Naive thymus-derived CD4-positive, alpha-beta T cell (primary cell): ENCODE measurements at regions not wholly inside any gene's neighbourhood (a gene's known extent, or its start where the extent isn't known, plus 50 kb on each side); places are given as distances from the start of the nearest gene placed in this dataset.

ENCODE experiments used
- ATAC-seq: fragments of 150-1000 bp; cut with Tn5 transposase; 2 replicates; pipeline ENCODE4 v1.10.0; 2021; ENCODE audit warnings: mild to moderate bottlenecking, moderate library complexity
- CTCF ChIA-PET: fragments of 350-600 bp; sonication (Branson Sonifier 250); formaldehyde crosslinking; loops from one replicate; lab custom pipeline; 2021; ENCODE audit warnings: antibody characterized with exemption; lab: Charles Lee
- POLR2A ChIA-PET: fragments of 350-600 bp; sonication (Branson Sonifier 250); formaldehyde crosslinking; loops from one replicate; lab custom pipeline; 2021; ENCODE audit warnings: antibody characterized with exemption, inconsistent platforms; lab: Charles Lee
- DNase-seq, 9 donors: peaks; one replicate each; pipeline versions ENCODE4 v3.0.0 to v3.0.0-alpha.2; 2020 to 2022; ENCODE audit warnings: mixed read lengths in 1 of 9
- H3K27ac ChIP-seq: one replicate; pipeline ENCODE4 v1.7.0; 2013; ENCODE audit warnings: mild to moderate bottlenecking, low read depth, low read length, moderate library complexity
- H3K27me3 ChIP-seq, 2 donors: one replicate each; pipeline ENCODE4 v1.7.0; 2013; ENCODE audit warnings: low read length in 2 of 2, mild to moderate bottlenecking in 2 of 2, moderate library complexity in 2 of 2; ENCODE audit not compliant: control insufficient read depth in 2 of 2, insufficient read depth in 2 of 2
- H3K36me3 ChIP-seq, 3 experiments: 1 replicate in 2 of 3; 2 replicates in 1 of 3; pipeline ENCODE4 v1.7.0; 2013; ENCODE audit warnings: low read length in 3 of 3, mild to moderate bottlenecking in 3 of 3, moderate library complexity in 1 of 3; ENCODE audit not compliant: insufficient read depth in 3 of 3, control insufficient read depth in 2 of 3
- H3K4me1 ChIP-seq, 2 donors: one replicate each; pipeline ENCODE4 v1.7.0; 2013; ENCODE audit warnings: low read length in 2 of 2, mild to moderate bottlenecking in 2 of 2, moderate library complexity in 1 of 2; ENCODE audit not compliant: control insufficient read depth in 2 of 2, insufficient read depth in 2 of 2
- H3K4me3 ChIP-seq: 2 replicates; pipeline ENCODE4 v1.7.0; 2013; ENCODE audit warnings: mild to moderate bottlenecking, low read length
- H3K9me3 ChIP-seq, 3 experiments: 1 replicate in 2 of 3; 2 replicates in 1 of 3; pipeline ENCODE4 v1.7.0; 2013; ENCODE audit warnings: low read length in 3 of 3; ENCODE audit not compliant: control insufficient read depth in 2 of 3
- H3K27ac Mint-ChIP-seq, 9 donors: one replicate each; pipeline ENCODE4 v1.8.0; 2020 to 2022; ENCODE audit warnings: mixed read lengths in 9 of 9, mild to moderate bottlenecking in 8 of 9, moderate library complexity in 5 of 9, inconsistent platforms in 2 of 9
- H3K27me3 Mint-ChIP-seq, 5 donors: one replicate each; pipeline ENCODE4 v1.8.0; 2021 to 2022; ENCODE audit warnings: mixed read lengths in 5 of 5, mild to moderate bottlenecking in 1 of 5
- H3K36me3 Mint-ChIP-seq, 5 donors: one replicate each; pipeline ENCODE4 v1.8.0; 2020 to 2022; ENCODE audit warnings: mixed read lengths in 5 of 5, mild to moderate bottlenecking in 3 of 5, inconsistent platforms in 1 of 5
- H3K4me1 Mint-ChIP-seq, 7 donors: one replicate each; pipeline ENCODE4 v1.8.0; 2020 to 2022; ENCODE audit warnings: mixed read lengths in 7 of 7, mild to moderate bottlenecking in 3 of 7, inconsistent platforms in 1 of 7
- H3K4me3 Mint-ChIP-seq, 10 donors: one replicate each; pipeline ENCODE4 v1.8.0; 2020 to 2022; ENCODE audit warnings: mild to moderate bottlenecking in 10 of 10, mixed read lengths in 10 of 10, moderate library complexity in 6 of 10, inconsistent platforms in 2 of 10
- H3K9me3 Mint-ChIP-seq, 11 donors: one replicate each; pipeline ENCODE4 v1.8.0; 2020 to 2022; ENCODE audit warnings: mixed read lengths in 11 of 11, mild to moderate bottlenecking in 4 of 11, inconsistent platforms in 1 of 11, moderate library complexity in 1 of 11
- intact Hi-C, 2 donors: fragments of 100-400 bp; cut with micrococcal nuclease; formaldehyde crosslinking; loops; one replicate each; pipeline ENCODE4 v1.15.1; 2023

GRCh38 chr1:104932949-104933679 lies 1183.4 kb downstream of the AMY1C start:
- no peak for ATAC-seq
- H3K4me3 Mint-ChIP-seq, result no peak overlapping the region
- H3K27ac ChIP-seq, result no peak overlapping the region
- peaks cover 0 to 5% (median 0%) of the 10 kb centered on the region in 5 donors for H3K36me3 Mint-ChIP-seq
- no peak overlapping the region for H3K4me3 ChIP-seq
- peaks cover 5 to 20% (median 13%) of the 10 kb centered on the region in 11 donors for H3K9me3 Mint-ChIP-seq
- no peaks in the 10 kb centered on the region for H3K4me1 ChIP-seq
- H3K27me3 Mint-ChIP-seq, result no peaks in the 10 kb centered on the region
- no peaks in the 10 kb centered on the region for H3K27me3 ChIP-seq
- intact Hi-C loops, result no loop called here
- peaks cover 0 to 22% (median 0%) of the 10 kb centered on the region in 3 experiments for H3K9me3 ChIP-seq
- H3K36me3 ChIP-seq, result no peaks in the 10 kb centered on the region
- no peak for DNase-seq
- POLR2A ChIA-PET, result no interaction called here
- H3K4me1 Mint-ChIP-seq, result no peaks in the 10 kb centered on the region
- CTCF ChIA-PET, result no interaction called here
- no peak overlapping the region for H3K27ac Mint-ChIP-seq

GRCh38 chr1:104933846-104934245 lies 1184.1 kb downstream of the AMY1C start:
- Mint-ChIP-seq H3K27ac (no peak overlapping the region), H3K4me1 (no peaks in the 10 kb centered on the region), H3K27me3 (no peaks in the 10 kb centered on the region), H3K9me3 (peaks cover 9 to 18% (median 13%) of the 10 kb centered on the region in 11 donors), H3K36me3 (peaks cover 0 to 5% (median 0%) of the 10 kb centered on the region in 5 donors), H3K4me3 (no peak overlapping the region)
- intact Hi-C loops, result no loop called here
- no peak for DNase-seq
- H3K27ac ChIP-seq, result no peak overlapping the region
- no peaks in the 10 kb centered on the region for H3K36me3 ChIP-seq
- CTCF ChIA-PET, result no interaction called here
- POLR2A ChIA-PET, result no interaction called here
- H3K9me3 ChIP-seq, result peaks cover 0 to 22% (median 0%) of the 10 kb centered on the region in 3 experiments
- no peak overlapping the region for H3K4me3 ChIP-seq
- no peak for ATAC-seq
- no peaks in the 10 kb centered on the region for H3K27me3 ChIP-seq
- no peaks in the 10 kb centered on the region for H3K4me1 ChIP-seq

GRCh38 chr1:104945406-104945805 lies 1195.7 kb downstream of the AMY1C start:
- no peak overlapping the region for H3K27ac Mint-ChIP-seq
- H3K36me3 ChIP-seq, result no peaks in the 10 kb centered on the region
- H3K4me3 Mint-ChIP-seq, result no peak overlapping the region
- H3K36me3 Mint-ChIP-seq, result no peaks in the 10 kb centered on the region
- no peak overlapping the region for H3K27ac ChIP-seq
- H3K27me3 ChIP-seq, result no peaks in the 10 kb centered on the region
- ATAC-seq (no peak), DNase-seq (no peak)
- H3K27me3 Mint-ChIP-seq, result no peaks in the 10 kb centered on the region
- no peak overlapping the region for H3K4me3 ChIP-seq
- intact Hi-C loops, result no loop called here
- H3K4me1 ChIP-seq, result no peaks in the 10 kb centered on the region
- H3K9me3 Mint-ChIP-seq, result peaks cover 4 to 18% (median 8%) of the 10 kb centered on the region in 11 donors
- no peaks in the 10 kb centered on the region for H3K9me3 ChIP-seq
- POLR2A ChIA-PET, result no interaction called here
- CTCF ChIA-PET, result no interaction called here
- H3K4me1 Mint-ChIP-seq, result no peaks in the 10 kb centered on the region

- DNase-seq, result no peak
- intact Hi-C loops, result no loop called here
- H3K4me3 ChIP-seq, result no peak overlapping the region
- ChIA-PET CTCF (no interaction called here), POLR2A (no interaction called here)
- no peak overlapping the region for H3K4me3 Mint-ChIP-seq
- no peak for ATAC-seq
- peaks cover 2 to 18% (median 8%) of the 10 kb centered on the region in 11 donors for H3K9me3 Mint-ChIP-seq
- no peaks in the 10 kb centered on the region for H3K36me3 ChIP-seq
- H3K4me1 ChIP-seq, result no peaks in the 10 kb centered on the region
- H3K36me3 Mint-ChIP-seq, result no peaks in the 10 kb centered on the region
- no peaks in the 10 kb centered on the region for H3K27me3 ChIP-seq
- H3K4me1 Mint-ChIP-seq, result no peaks in the 10 kb centered on the region
- H3K9me3 ChIP-seq, result no peaks in the 10 kb centered on the region
- no peaks in the 10 kb centered on the region for H3K27me3 Mint-ChIP-seq
- no peak overlapping the region for H3K27ac ChIP-seq
- H3K27ac Mint-ChIP-seq, result no peak overlapping the region
Measured at GRCh38 chr1:104946558-104947210, 1197.0 kb downstream of the AMY1C start.

- no peaks in the 10 kb centered on the region for H3K36me3 ChIP-seq
- no peak overlapping the region for H3K4me3 Mint-ChIP-seq
- DNase-seq (no peak), ATAC-seq (no peak)
- intact Hi-C loops, result no loop called here
- no peaks in the 10 kb centered on the region for H3K36me3 Mint-ChIP-seq
- ChIA-PET POLR2A (interaction anchor here (0.7 kb wide), 1 partner anchor 43 kb away, joined by 5 read pairs; no protein-coding TSS in a partner anchor), CTCF (no interaction called here)
- no peak overlapping the region for H3K4me3 ChIP-seq
- no peak overlapping the region for H3K27ac ChIP-seq
- no peaks in the 10 kb centered on the region for H3K4me1 ChIP-seq
- H3K9me3 ChIP-seq, result no peaks in the 10 kb centered on the region
- H3K4me1 Mint-ChIP-seq, result no peaks in the 10 kb centered on the region
- H3K27ac Mint-ChIP-seq, result no peak overlapping the region
- H3K9me3 Mint-ChIP-seq, result peaks cover 0 to 14% (median 2%) of the 10 kb centered on the region in 11 donors
- H3K27me3 ChIP-seq, result no peaks in the 10 kb centered on the region
- H3K27me3 Mint-ChIP-seq, result no peaks in the 10 kb centered on the region
Measured at GRCh38 chr1:104953555-104953954, 1203.9 kb downstream of the AMY1C start.

GRCh38 chr1:104973516-104973915 lies 1223.8 kb downstream of the AMY1C start:
- Mint-ChIP-seq H3K4me1 (peaks cover 0 to 2% (median 0%) of the 10 kb centered on the region in 7 donors), H3K27ac (no peak overlapping the region), H3K9me3 (peaks cover 0 to 18% (median 4%) of the 10 kb centered on the region in 11 donors), H3K27me3 (no peaks in the 10 kb centered on the region), H3K36me3 (no peaks in the 10 kb centered on the region), H3K4me3 (no peak overlapping the region)
- Histone ChIP-seq H3K27ac (no peak overlapping the region), H3K9me3 (no peaks in the 10 kb centered on the region), H3K27me3 (no peaks in the 10 kb centered on the region), H3K4me1 (no peaks in the 10 kb centered on the region), H3K4me3 (no peak overlapping the region), H3K36me3 (no peaks in the 10 kb centered on the region)
- intact Hi-C loops, result no loop called here
- no peak for DNase-seq
- no peak for ATAC-seq
- ChIA-PET POLR2A (no interaction called here), CTCF (no interaction called here)
